Memory B cell (primary cell): ENCODE measurements at regions not wholly inside any gene's neighbourhood (a gene's known extent, or its start where the extent isn't known, plus 50 kb on each side); places are given as distances from the start of the nearest gene placed in this dataset.

Experiments used
- ATAC-seq: fragments of 150-1000 bp; cut with Tn5 transposase; 2 replicates; pipeline ENCODE4 v1.10.0; 2021; ENCODE audit warnings: low read depth, mild to moderate bottlenecking, moderate library complexity
- DNase-seq, 2 donors: peaks; one replicate each; pipeline ENCODE4 v3.0.0; 2022; ENCODE audit warnings: low spot score in 2 of 2
- H3K27ac Mint-ChIP-seq: one replicate; pipeline ENCODE4 v1.8.0; 2022; ENCODE audit warnings: mild to moderate bottlenecking, moderate library complexity, mixed read lengths
- H3K27me3 Mint-ChIP-seq: one replicate; pipeline ENCODE4 v1.8.0; 2022; ENCODE audit warnings: mixed read lengths
- H3K36me3 Mint-ChIP-seq: one replicate; pipeline ENCODE4 v1.8.0; 2022; ENCODE audit warnings: mild to moderate bottlenecking, mixed read lengths
- H3K4me1 Mint-ChIP-seq: one replicate; pipeline ENCODE4 v1.8.0; 2022; ENCODE audit warnings: mixed read lengths
- H3K4me3 Mint-ChIP-seq: one replicate; pipeline ENCODE4 v1.8.0; 2022; ENCODE audit warnings: mild to moderate bottlenecking, moderate library complexity, mixed read lengths
- H3K9me3 Mint-ChIP-seq: one replicate; pipeline ENCODE4 v1.8.0; 2022; ENCODE audit warnings: mixed read lengths

GRCh38 chr9:90124961-90125360, 517.7 kb downstream of the DIRAS2 start:
- Mint-ChIP-seq H3K27me3 (peaks cover 11% of the 10 kb centered on the region), H3K4me1 (no peaks in the 10 kb centered on the region), H3K4me3 (no peak overlapping the region), H3K9me3 (peaks cover 2% of the 10 kb centered on the region), H3K36me3 (no peaks in the 10 kb centered on the region), H3K27ac (no peak overlapping the region)
- no peak for DNase-seq
- no peak for ATAC-seq

- H3K4me1 Mint-ChIP-seq = no peaks in the 10 kb centered on the region
- H3K27me3 Mint-ChIP-seq = peaks cover 16% of the 10 kb centered on the region
- DNase-seq (no peak), ATAC-seq (no peak)
- no peak overlapping the region for H3K27ac Mint-ChIP-seq
- H3K9me3 Mint-ChIP-seq = peaks cover 2% of the 10 kb centered on the region
- no peaks in the 10 kb centered on the region for H3K36me3 Mint-ChIP-seq
- no peak overlapping the region for H3K4me3 Mint-ChIP-seq
Measured at GRCh38 chr9:90127923-90128322, 514.7 kb downstream of the DIRAS2 start.

GRCh38 chr9:90128587-90129190, 513.9 kb downstream of the DIRAS2 start:
- Mint-ChIP-seq H3K27me3 (peaks cover 16% of the 10 kb centered on the region), H3K27ac (no peak overlapping the region), H3K4me3 (no peak overlapping the region), H3K36me3 (no peaks in the 10 kb centered on the region), H3K9me3 (peaks cover 2% of the 10 kb centered on the region), H3K4me1 (no peaks in the 10 kb centered on the region)
- ATAC-seq (no peak), DNase-seq (no peak)

GRCh38 chr9:90129446-90129845, 513.2 kb downstream of the DIRAS2 start:
- H3K9me3 Mint-ChIP-seq = no peaks in the 10 kb centered on the region
- ATAC-seq = no peak
- H3K27me3 Mint-ChIP-seq = peaks cover 16% of the 10 kb centered on the region
- H3K4me3 Mint-ChIP-seq = no peak overlapping the region
- no peaks in the 10 kb centered on the region for H3K4me1 Mint-ChIP-seq
- H3K36me3 Mint-ChIP-seq = no peaks in the 10 kb centered on the region
- DNase-seq = no peak
- no peak overlapping the region for H3K27ac Mint-ChIP-seq

- no peaks in the 10 kb centered on the region for H3K4me1 Mint-ChIP-seq
- H3K36me3 Mint-ChIP-seq = no peaks in the 10 kb centered on the region
- H3K9me3 Mint-ChIP-seq = no peaks in the 10 kb centered on the region
- DNase-seq (no peak), ATAC-seq (no peak)
- H3K27me3 Mint-ChIP-seq = peaks cover 14% of the 10 kb centered on the region
- no peak overlapping the region for H3K4me3 Mint-ChIP-seq
- H3K27ac Mint-ChIP-seq = no peak overlapping the region
Measured at GRCh38 chr9:90131568-90131967, 511.1 kb downstream of the DIRAS2 start.

- H3K36me3 Mint-ChIP-seq = peaks cover 2% of the 10 kb centered on the region
- H3K27ac Mint-ChIP-seq = no peak overlapping the region
- H3K9me3 Mint-ChIP-seq = no peaks in the 10 kb centered on the region
- no peak for ATAC-seq
- H3K27me3 Mint-ChIP-seq = peaks cover 14% of the 10 kb centered on the region
- no peaks in the 10 kb centered on the region for H3K4me1 Mint-ChIP-seq
- H3K4me3 Mint-ChIP-seq = no peak overlapping the region
- no peak for DNase-seq
Measured at GRCh38 chr9:90132866-90133265, 509.8 kb downstream of the DIRAS2 start.

GRCh38 chr9:90137801-90138200, 504.8 kb downstream of the DIRAS2 start:
- Mint-ChIP-seq H3K27me3 (peaks cover 13% of the 10 kb centered on the region), H3K4me3 (no peak overlapping the region), H3K9me3 (no peaks in the 10 kb centered on the region), H3K27ac (no peak overlapping the region), H3K4me1 (peaks cover 6% of the 10 kb centered on the region), H3K36me3 (peaks cover 3% of the 10 kb centered on the region)
- ATAC-seq = no peak
- DNase-seq = no peak

- H3K27me3 Mint-ChIP-seq = peaks cover 13% of the 10 kb centered on the region
- no peak overlapping the region for H3K27ac Mint-ChIP-seq
- H3K4me3 Mint-ChIP-seq = no peak overlapping the region
- ATAC-seq = no peak
- no peaks in the 10 kb centered on the region for H3K9me3 Mint-ChIP-seq
- DNase-seq = no peak
- H3K36me3 Mint-ChIP-seq = peaks cover 3% of the 10 kb centered on the region
- H3K4me1 Mint-ChIP-seq = peaks cover 6% of the 10 kb centered on the region
Measured at GRCh38 chr9:90140131-90140818, 502.3 kb downstream of the DIRAS2 start.

GRCh38 chr9:90141723-90142122, 500.9 kb downstream of the DIRAS2 start:
- no peak for DNase-seq
- Mint-ChIP-seq H3K4me1 (peaks cover 6% of the 10 kb centered on the region), H3K27ac (no peak overlapping the region), H3K27me3 (peaks cover 13% of the 10 kb centered on the region), H3K9me3 (peaks cover 3% of the 10 kb centered on the region), H3K4me3 (no peak overlapping the region), H3K36me3 (peaks cover 3% of the 10 kb centered on the region)
- ATAC-seq = peak; percentile 53

- Mint-ChIP-seq H3K36me3 (peaks cover 3% of the 10 kb centered on the region), H3K4me1 (peaks cover 6% of the 10 kb centered on the region), H3K9me3 (peaks cover 5% of the 10 kb centered on the region), H3K4me3 (no peak overlapping the region), H3K27me3 (peaks cover 16% of the 10 kb centered on the region), H3K27ac (no peak overlapping the region)
- peak; percentile 62 to 66 for DNase-seq
- peak; percentile 41 for ATAC-seq
Measured at GRCh38 chr9:90142580-90142979, 500.0 kb downstream of the DIRAS2 start.

- peaks cover 3% of the 10 kb centered on the region for H3K27me3 Mint-ChIP-seq
- no peak for DNase-seq
- H3K4me3 Mint-ChIP-seq = no peak overlapping the region
- H3K9me3 Mint-ChIP-seq = peaks cover 5% of the 10 kb centered on the region
- no peak overlapping the region for H3K27ac Mint-ChIP-seq
- peaks cover 3% of the 10 kb centered on the region for H3K4me1 Mint-ChIP-seq
- no peaks in the 10 kb centered on the region for H3K36me3 Mint-ChIP-seq
- no peak for ATAC-seq
Measured at GRCh38 chr9:90147426-90147825, 495.2 kb downstream of the DIRAS2 start.

GRCh38 chr9:90156318-90156717, 486.3 kb downstream of the DIRAS2 start:
- H3K27me3 Mint-ChIP-seq = no peaks in the 10 kb centered on the region
- no peak overlapping the region for H3K4me3 Mint-ChIP-seq
- DNase-seq (no peak), ATAC-seq (no peak)
- no peaks in the 10 kb centered on the region for H3K4me1 Mint-ChIP-seq
- no peak overlapping the region for H3K27ac Mint-ChIP-seq
- H3K36me3 Mint-ChIP-seq = no peaks in the 10 kb centered on the region
- H3K9me3 Mint-ChIP-seq = no peaks in the 10 kb centered on the region

GRCh38 chr9:90162326-90162725, 480.3 kb downstream of the DIRAS2 start:
- Mint-ChIP-seq H3K4me1 (no peaks in the 10 kb centered on the region), H3K4me3 (no peak overlapping the region), H3K36me3 (no peaks in the 10 kb centered on the region), H3K27me3 (no peaks in the 10 kb centered on the region), H3K9me3 (no peaks in the 10 kb centered on the region), H3K27ac (no peak overlapping the region)
- DNase-seq = no peak
- no peak for ATAC-seq

GRCh38 chr9:90162819-90163218, 479.8 kb downstream of the DIRAS2 start:
- H3K27me3 Mint-ChIP-seq = no peaks in the 10 kb centered on the region
- H3K36me3 Mint-ChIP-seq = no peaks in the 10 kb centered on the region
- ATAC-seq = no peak
- no peaks in the 10 kb centered on the region for H3K9me3 Mint-ChIP-seq
- H3K27ac Mint-ChIP-seq = no peak overlapping the region
- H3K4me1 Mint-ChIP-seq = no peaks in the 10 kb centered on the region
- no peak overlapping the region for H3K4me3 Mint-ChIP-seq
- DNase-seq = no peak

GRCh38 chr9:90165281-90165680, 477.3 kb downstream of the DIRAS2 start:
- Mint-ChIP-seq H3K27me3 (no peaks in the 10 kb centered on the region), H3K27ac (no peak overlapping the region), H3K36me3 (no peaks in the 10 kb centered on the region), H3K4me1 (no peaks in the 10 kb centered on the region), H3K4me3 (no peak overlapping the region), H3K9me3 (no peaks in the 10 kb centered on the region)
- ATAC-seq (no peak), DNase-seq (no peak)
